ENCODE measurements at regions not wholly inside any gene's neighbourhood (a gene's known extent, or its start where the extent isn't known, plus 50 kb on each side); places are given as distances from the start of the nearest gene placed in this dataset.

DNA sequence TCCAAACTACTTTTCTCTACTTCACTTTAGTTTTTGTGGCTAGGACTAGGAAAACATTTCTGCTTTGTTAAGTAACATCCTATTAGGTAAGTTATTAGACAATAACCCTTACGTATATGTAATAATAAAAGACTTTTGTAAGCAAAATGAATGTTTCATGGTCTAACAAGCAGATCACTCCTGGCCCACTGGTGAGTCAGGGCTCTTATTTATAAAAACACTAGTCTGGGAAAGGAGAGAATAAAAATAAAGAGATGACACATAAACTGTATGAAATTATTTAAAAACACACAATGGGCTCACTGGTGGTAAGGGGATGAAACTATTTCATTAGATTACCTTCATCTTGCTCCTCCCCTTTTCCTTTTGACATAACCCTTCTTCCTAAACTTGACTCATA, 2212.2 kb upstream of the ACO1 start (continued):
- TF ChIP-seq, protein P1, sequence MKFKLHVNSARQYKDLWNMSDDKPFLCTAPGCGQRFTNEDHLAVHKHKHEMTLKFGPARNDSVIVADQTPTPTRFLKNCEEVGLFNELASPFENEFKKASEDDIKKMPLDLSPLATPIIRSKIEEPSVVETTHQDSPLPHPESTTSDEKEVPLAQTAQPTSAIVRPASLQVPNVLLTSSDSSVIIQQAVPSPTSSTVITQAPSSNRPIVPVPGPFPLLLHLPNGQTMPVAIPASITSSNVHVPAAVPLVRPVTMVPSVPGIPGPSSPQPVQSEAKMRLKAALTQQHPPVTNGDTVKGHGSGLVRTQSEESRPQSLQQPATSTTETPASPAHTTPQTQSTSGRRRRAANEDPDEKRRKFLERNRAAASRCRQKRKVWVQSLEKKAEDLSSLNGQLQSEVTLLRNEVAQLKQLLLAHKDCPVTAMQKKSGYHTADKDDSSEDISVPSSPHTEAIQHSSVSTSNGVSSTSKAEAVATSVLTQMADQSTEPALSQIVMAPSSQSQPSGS (IDR thresholded peaks at IDR 0.05; ENCODE audit: low read length): no peak
- TF ChIP-seq CBX3 (IDR thresholded peaks at IDR 0.05; ENCODE audit: borderline replicate concordance, low read depth) (no peak), RFX5 (IDR thresholded peaks at IDR 0.05; ENCODE audit: low read depth, low read length) (no peak)

DNA sequence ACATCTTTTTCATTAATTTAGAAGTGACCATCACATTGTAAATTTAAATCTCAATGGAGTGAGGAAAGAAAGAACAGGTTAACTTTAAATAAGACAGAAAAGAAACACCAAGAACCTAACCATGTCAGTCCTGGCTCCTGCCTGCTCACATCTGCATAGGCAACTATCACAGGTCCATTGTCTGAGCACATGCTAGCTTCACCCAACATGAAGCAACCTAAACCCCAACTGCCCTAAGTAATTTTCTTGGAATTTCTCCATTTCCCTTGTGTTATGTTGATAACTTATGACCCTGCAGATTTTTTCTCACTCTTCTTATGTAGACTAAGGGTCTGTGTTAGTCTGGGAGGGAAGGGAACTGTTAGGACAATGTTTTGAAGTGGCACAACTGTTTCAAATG, 2205.8 kb upstream of the ACO1 start:
- Histone ChIP-seq H3K27ac (ENCODE audit: control insufficient read depth, insufficient read depth) (no peak overlapping the region), H3K27me3 (replicated peaks in 1 of 2; ENCODE audit: control insufficient read depth in 2 of 2, insufficient read depth in 2 of 2, low read length in 1 of 2) (no peaks in the 10 kb centered on the region), H3K9me3 (replicated peaks; ENCODE audit: control insufficient read depth, insufficient read depth, low read length) (no peaks in the 10 kb centered on the region), H2AFZ (ENCODE audit: control insufficient read depth, low read depth, low read length) (no peak overlapping the region), H3K9ac (ENCODE audit: control insufficient read depth, insufficient read depth, low read length) (no peak overlapping the region), H3K4me3 (no peak overlapping the region), H4K20me1 (ENCODE audit: control insufficient read depth, insufficient read depth) (no peaks in the 10 kb centered on the region), H3K4me1 (ENCODE audit: control insufficient read depth, insufficient read depth, low read length) (no peaks in the 10 kb centered on the region), H3K4me2 (ENCODE audit: control insufficient read depth, insufficient read depth) (no peak overlapping the region), H3K79me2 (ENCODE audit: control insufficient read depth, insufficient read depth, low read length) (no peaks in the 10 kb centered on the region), H3K36me3 (ENCODE audit: control insufficient read depth in 2 of 2, insufficient read depth in 2 of 2, low read length in 1 of 2) (no peaks in the 10 kb centered on the region)
- DNase-seq (ENCODE audit: low read depth, low spot score) (no peak), FAIRE-seq (peak; percentile 38), ATAC-seq (no peak)
- in situ Hi-C loops (cut with MboI) (no loop called here), intact Hi-C loops (cut with micrococcal nuclease; ENCODE audit: unreplicated experiment) (no loop called here)
- no TSS peak for BruUV-seq (replicated peaks)
- ChIA-PET SMC1A (ENCODE audit: uncharacterized antibody, unreplicated experiment) (no interaction called here), CTCF (no interaction called here), POLR2A (no interaction called here), RAD21 (ENCODE audit: unreplicated experiment) (no interaction called here)
- TF ChIP-seq, protein P2, sequence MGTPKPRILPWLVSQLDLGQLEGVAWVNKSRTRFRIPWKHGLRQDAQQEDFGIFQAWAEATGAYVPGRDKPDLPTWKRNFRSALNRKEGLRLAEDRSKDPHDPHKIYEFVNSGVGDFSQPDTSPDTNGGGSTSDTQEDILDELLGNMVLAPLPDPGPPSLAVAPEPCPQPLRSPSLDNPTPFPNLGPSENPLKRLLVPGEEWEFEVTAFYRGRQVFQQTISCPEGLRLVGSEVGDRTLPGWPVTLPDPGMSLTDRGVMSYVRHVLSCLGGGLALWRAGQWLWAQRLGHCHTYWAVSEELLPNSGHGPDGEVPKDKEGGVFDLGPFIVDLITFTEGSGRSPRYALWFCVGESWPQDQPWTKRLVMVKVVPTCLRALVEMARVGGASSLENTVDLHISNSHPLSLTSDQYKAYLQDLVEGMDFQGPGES (IDR thresholded peaks at IDR 0.05): no peak
- TF ChIP-seq, protein P3, sequence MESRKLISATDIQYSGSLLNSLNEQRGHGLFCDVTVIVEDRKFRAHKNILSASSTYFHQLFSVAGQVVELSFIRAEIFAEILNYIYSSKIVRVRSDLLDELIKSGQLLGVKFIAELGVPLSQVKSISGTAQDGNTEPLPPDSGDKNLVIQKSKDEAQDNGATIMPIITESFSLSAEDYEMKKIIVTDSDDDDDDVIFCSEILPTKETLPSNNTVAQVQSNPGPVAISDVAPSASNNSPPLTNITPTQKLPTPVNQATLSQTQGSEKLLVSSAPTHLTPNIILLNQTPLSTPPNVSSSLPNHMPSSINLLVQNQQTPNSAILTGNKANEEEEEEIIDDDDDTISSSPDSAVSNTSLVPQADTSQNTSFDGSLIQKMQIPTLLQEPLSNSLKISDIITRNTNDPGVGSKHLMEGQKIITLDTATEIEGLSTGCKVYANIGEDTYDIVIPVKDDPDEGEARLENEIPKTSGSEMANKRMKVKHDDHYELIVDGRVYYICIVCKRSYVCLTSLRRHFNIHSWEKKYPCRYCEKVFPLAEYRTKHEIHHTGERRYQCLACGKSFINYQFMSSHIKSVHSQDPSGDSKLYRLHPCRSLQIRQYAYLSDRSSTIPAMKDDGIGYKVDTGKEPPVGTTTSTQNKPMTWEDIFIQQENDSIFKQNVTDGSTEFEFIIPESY (IDR thresholded peaks at IDR 0.05): no peak
- TF ChIP-seq BHLHE40 (IDR thresholded peaks at IDR 0.05; ENCODE audit: borderline replicate concordance in 1 of 2, low read depth in 2 of 2, low read length in 1 of 2): no peak
